ENCODE measurements at regions not wholly inside any gene's neighbourhood (a gene's known extent, or its start where the extent isn't known, plus 50 kb on each side); places are given as distances from the start of the nearest gene placed in this dataset.
"Not testable (repeated sequence)": the region's sequence is repeated elsewhere in the genome, so short reads cannot be mapped to it uniquely, and the experiment has no call there.

GRCh38 chr13:71214821-71215220, 652.2 kb downstream of the DACH1 start:
- DNase-seq (ENCODE audit: low read depth) = no peak
- in situ Hi-C loops (cut with HindIII; ENCODE audit: low sequenced_read_pairs) = no loop called here
- TF ChIP-seq CTCF (IDR thresholded peaks at IDR 0.05; ENCODE audit: low read depth, low read length, missing control alignments) = no peak
- H3K4me3 ChIP-seq (ENCODE audit: low read depth, low read length) = no peak overlapping the region

- H3K4me3 ChIP-seq (ENCODE audit: low read depth, low read length) = no peak overlapping the region
- DNase-seq (ENCODE audit: low read depth) = no peak
- in situ Hi-C loops (cut with HindIII; ENCODE audit: low sequenced_read_pairs) = no loop called here
- TF ChIP-seq CTCF (IDR thresholded peaks at IDR 0.05; ENCODE audit: low read depth, low read length, missing control alignments) = no peak
Observed at GRCh38 chr13:71214357-71214756, 652.6 kb downstream of the DACH1 start.

GRCh38 chr13:71213252-71213821, 653.7 kb downstream of the DACH1 start:
- no peak for TF ChIP-seq CTCF (IDR thresholded peaks at IDR 0.05; ENCODE audit: low read depth, low read length, missing control alignments)
- in situ Hi-C loops (cut with HindIII; ENCODE audit: low sequenced_read_pairs) = no loop called here
- no peak overlapping the region for H3K4me3 ChIP-seq (ENCODE audit: low read depth, low read length)
- no peak for DNase-seq (ENCODE audit: low read depth)

- H3K4me3 ChIP-seq (ENCODE audit: low read depth, low read length) = no peak overlapping the region
- DNase-seq (ENCODE audit: low read depth) = peak; percentile 23
- in situ Hi-C loops (cut with HindIII; ENCODE audit: low sequenced_read_pairs) = no loop called here
- no peak for TF ChIP-seq CTCF (IDR thresholded peaks at IDR 0.05; ENCODE audit: low read depth, low read length, missing control alignments)
Observed at GRCh38 chr13:71210861-71211260, 656.1 kb downstream of the DACH1 start.

- in situ Hi-C loops (cut with HindIII; ENCODE audit: low sequenced_read_pairs) = no loop called here
- no peak overlapping the region for H3K4me3 ChIP-seq (ENCODE audit: low read depth, low read length)
- no peak for DNase-seq (ENCODE audit: low read depth)
- TF ChIP-seq CTCF (IDR thresholded peaks at IDR 0.05; ENCODE audit: low read depth, low read length, missing control alignments) = no peak
Observed at GRCh38 chr13:71209217-71209616, 657.8 kb downstream of the DACH1 start.

- in situ Hi-C loops (cut with HindIII; ENCODE audit: low sequenced_read_pairs); DNase-seq (ENCODE audit: low read depth); H3K4me3 ChIP-seq (ENCODE audit: low read depth, low read length): not testable (repeated sequence)
Observed at GRCh38 chr13:71184583-71184982, 682.4 kb downstream of the DACH1 start.

- H3K4me3 ChIP-seq (ENCODE audit: low read depth, low read length); in situ Hi-C loops (cut with HindIII; ENCODE audit: low sequenced_read_pairs); DNase-seq (ENCODE audit: low read depth): not testable (repeated sequence)
Observed at GRCh38 chr13:71183352-71183751, 683.7 kb downstream of the DACH1 start.

- in situ Hi-C loops (cut with HindIII; ENCODE audit: low sequenced_read_pairs) = no loop called here
- no peak for TF ChIP-seq CTCF (IDR thresholded peaks at IDR 0.05; ENCODE audit: low read depth, low read length, missing control alignments)
- no peak overlapping the region for H3K4me3 ChIP-seq (ENCODE audit: low read depth, low read length)
- DNase-seq (ENCODE audit: low read depth) = no peak
Observed at GRCh38 chr13:71171740-71172139, 695.3 kb downstream of the DACH1 start.

All from astrocyte of the cerebellum (primary cell).